Dedifferentiated amniotic fluid mesenchymal stem cell (primary cell): ENCODE measurements at regions not wholly inside any gene's neighbourhood (a gene's known extent, or its start where the extent isn't known, plus 50 kb on each side); places are given as distances from the start of the nearest gene placed in this dataset.
"Not testable (repeated sequence)": the region's sequence is repeated elsewhere in the genome, so short reads cannot be mapped to it uniquely, and the experiment has no call there.

Source experiments
- DNase-seq: peaks from one replicate; pipeline ENCODE4 v3.0.0-alpha.2; 2016; ENCODE audit errors: extremely low spot score

DNA sequence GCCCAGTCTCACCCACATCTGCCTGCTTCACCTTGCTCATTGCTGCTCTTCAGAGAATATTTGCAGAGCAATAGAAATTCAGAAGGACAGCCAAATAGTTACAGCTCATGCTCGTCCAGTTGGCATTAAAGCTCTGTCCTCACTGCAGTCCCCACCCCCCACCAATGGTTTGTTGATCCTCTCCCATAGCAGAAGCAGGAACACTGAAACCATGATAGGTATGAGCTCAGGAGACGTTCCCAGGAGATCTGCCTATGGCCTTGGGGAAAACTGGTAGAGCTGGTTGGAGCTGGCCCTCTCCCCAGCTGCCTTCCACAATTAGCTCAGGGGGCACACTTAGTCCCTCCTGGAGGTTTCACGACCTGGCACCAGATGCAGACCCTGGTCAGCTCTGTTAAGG, 68.6 kb upstream of the KMT2C start:
- no peak for DNase-seq

DNA sequence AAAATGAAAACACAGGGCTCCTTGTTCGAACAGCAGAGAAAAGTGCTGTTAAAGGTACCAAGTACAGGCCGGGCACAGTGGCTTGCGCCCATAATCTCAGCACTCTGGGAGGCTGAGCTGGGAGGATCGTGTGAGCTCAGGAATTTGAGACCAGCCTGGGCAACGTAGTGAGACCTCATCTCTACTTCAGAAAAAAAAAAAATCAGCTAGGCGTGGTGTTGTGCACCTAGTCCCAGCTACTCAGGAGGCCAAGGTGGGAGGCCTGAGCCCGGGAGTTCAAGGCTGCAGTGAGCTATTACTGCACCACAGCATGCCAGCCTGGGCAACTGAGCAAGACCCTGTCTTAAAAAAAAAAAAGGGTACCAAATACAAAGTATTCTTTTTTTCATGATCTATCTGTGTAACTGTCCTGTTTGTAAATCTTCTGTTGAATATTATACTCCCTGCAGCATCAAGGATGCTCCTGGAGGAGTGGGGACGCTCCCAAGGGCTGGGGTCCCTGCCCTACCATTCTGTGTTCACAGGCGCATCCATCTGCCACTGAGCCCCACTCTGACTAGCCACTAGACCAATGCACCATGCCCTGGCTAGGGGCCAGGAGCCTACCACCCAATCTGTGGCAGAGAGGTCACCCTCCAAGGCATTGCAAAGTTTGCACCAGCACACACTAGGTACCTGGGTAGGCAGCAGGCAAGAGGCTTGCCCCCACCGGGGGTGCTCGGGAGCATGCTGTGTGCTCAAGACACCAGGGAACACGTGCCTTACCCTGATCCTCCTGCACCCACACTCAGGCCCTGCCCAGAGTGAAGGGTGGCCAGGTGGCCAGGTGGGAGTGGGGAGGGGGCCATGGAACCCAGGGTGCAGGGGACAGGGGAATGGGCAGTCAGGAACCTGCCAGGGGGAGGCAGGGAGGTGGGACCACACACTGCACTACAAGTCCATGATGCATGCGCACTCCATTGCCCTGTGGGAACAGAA, 67.3 kb upstream of the KMT2C start:
- DNase-seq = no peak

DNA sequence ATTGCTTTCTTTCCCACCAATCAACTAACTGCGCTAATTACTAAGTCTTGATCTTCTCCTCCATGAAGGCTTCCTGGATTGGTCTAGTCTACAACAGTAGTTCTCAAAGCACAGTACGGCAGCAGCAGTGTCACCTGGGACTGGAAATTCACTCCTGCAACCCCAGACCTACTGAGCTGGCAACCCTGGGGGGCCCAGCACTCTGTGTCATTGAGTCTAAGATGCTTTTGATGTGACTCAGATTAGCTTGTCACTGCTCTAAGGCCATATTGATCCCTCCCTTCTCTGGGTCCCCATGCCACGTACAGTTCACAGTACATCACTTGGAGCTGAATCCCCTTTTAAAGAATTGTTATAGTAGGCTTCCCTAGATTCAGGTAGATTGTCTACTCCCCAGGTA, 65.7 kb upstream of the KMT2C start:
- no peak for DNase-seq

DNA sequence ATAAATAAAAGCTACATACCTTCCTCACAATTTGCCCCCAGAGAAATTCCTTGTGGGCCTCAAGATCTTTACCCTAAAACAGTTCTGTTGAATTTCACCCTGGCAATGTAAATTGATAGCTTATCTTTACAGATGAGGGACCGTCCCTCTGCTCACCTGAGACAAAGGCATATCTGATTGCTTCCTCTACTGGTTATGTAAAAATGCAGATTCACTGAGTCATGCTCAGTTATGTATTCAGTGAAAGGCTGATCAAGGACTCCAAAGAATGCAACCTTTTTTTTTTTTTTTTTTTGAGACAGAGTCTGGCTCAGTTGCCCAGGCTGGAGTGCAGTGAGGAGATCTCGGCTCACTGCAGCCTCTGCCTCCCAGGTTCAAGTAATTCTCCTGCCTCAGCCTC, 64.2 kb upstream of the KMT2C start:
- DNase-seq = not testable (repeated sequence)

DNA sequence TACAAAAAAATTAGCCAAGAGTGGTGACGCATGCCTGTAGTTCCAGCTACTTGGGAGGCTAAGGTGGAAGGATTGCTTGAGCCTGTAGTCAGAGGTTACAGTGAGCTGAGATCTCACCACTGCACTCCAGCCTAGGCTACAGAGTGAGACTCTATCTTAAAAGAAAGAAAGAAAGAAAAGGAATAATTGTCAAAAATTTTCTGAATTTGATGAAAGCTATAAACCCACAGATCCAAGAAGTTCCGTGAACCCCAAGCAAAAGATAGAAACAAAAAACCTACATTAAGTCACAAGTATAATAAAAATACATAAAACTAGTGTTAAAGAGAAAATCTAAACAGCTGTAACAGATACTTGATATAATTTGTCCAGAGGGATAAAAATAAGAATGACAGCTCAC, 60.1 kb upstream of the KMT2C start:
- no peak for DNase-seq

DNA sequence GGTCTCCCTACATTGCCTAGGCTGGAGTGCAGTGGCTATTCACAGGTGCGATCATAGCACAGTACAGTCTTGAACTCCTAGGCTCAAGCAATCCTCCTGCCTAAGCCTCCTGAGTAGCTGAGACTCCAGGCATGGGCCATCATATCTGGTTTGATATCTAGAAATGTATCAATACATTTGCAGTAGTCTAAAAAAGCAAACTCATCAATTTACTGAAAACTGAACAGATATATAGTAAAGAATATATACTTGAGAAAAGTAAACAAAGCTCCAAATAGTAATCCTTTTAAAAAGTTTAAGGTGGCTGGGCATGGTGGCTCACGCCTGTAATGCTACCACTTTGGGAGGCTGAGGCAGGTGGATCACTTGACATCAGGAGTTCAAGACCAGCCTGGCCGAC, 57.1 kb upstream of the KMT2C start:
- DNase-seq = no peak

DNA sequence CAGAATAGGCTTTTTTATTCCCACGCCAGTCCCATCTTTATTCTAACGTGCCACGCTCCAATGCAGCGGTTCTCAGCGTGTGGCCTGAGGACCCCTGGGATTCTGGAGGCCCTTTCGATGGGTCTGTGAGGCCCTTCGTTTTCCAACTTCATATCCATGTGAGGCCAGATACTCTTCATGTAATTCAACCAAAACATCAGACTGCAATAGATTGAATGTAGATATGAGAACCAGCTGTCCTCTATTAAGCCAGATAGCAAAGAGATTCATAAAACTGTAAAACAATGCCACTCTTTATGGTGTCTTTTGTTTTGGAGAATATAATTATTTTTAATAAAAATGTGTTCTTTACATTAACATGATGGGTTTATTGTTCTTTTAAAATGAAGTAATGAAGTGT, 53.2 kb upstream of the KMT2C start:
- no peak for DNase-seq

DNA sequence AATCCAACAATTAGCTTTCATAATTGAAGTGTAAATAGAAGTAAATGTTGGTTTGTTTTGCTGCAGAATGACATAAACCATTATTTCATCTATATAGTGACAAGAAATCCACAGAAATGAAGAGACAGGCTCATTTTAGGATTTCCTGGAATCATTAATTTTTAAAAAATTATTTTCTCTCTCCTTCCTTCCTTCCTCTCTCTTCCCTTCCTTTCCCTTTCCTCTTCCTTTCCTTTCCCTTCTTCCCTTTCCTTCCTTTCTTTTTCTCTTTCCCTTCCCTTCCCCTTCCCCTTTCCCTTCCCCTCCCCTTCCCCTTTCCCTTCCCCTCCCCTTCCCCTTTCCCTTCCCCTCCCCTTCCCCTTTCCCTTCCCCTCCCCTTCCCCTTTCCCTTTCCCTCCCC, 51.2 kb upstream of the KMT2C start:
- DNase-seq = no peak

DNA sequence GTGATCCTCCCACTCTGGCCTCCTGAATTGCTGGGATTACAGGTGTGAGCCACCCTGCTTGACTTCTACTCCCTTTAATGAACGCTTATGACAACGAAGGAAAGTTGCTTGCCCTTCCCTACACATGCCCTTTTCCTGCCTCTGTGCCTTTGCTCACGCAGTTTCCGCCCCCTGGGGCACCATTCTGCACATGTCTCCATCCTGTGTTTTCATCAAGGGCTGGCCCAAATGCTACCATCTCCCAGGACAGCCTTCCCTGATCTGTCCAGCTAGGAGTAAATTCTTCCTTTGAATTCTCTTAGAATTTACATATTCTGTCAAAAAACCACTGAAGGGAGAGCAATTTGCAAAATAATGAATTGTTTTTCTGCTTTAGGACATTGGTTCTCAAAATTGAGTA, 50.0 kb upstream of the KMT2C start:
- no peak for DNase-seq
